BE2C (cell line): ENCODE measurements at regions not wholly inside any gene's neighbourhood (a gene's known extent, or its start where the extent isn't known, plus 50 kb on each side); places are given as distances from the start of the nearest gene placed in this dataset.

Source experiments
- DNase-seq: peaks from one replicate; pipeline ENCODE4 v3.0.0-alpha.2; 2020
- H3K27me3 ChIP-seq: fragments of 250-450 bp; sonication (Bioruptor Pico); 2 replicates; pipeline ENCODE4 v1.5.1; 2020; ENCODE audit warnings: mild to moderate bottlenecking
- H3K36me3 ChIP-seq: fragments of 250-450 bp; sonication (Bioruptor Pico); 2 replicates; pipeline ENCODE4 v1.5.1; 2020; ENCODE audit warnings: mild to moderate bottlenecking
- H3K4me1 ChIP-seq: fragments of 250-450 bp; sonication (Bioruptor Pico); 2 replicates; pipeline ENCODE4 v1.5.1; 2020
- H3K4me3 ChIP-seq: 2 replicates; pipeline ENCODE4 v1.5.1; 2011; ENCODE audit warnings: low read depth, low read length
- H3K9me3 ChIP-seq: fragments of 250-450 bp; sonication (Bioruptor Pico); 2 replicates; pipeline ENCODE4 v1.5.1; 2020
- CTCF ChIP-seq: IDR thresholded peaks from 2 replicates; pipeline ENCODE4 v1.5.1; 2012; ENCODE audit warnings: mild to moderate bottlenecking, low read depth, low read length

- Histone ChIP-seq H3K4me1 (no peaks in the 10 kb centered on the region), H3K36me3 (no peaks in the 10 kb centered on the region), H3K27me3 (no peaks in the 10 kb centered on the region), H3K4me3 (no peak overlapping the region), H3K9me3 (no peaks in the 10 kb centered on the region)
- no peak for TF ChIP-seq CTCF
- DNase-seq, result no peak
These were observed 307.3 kb downstream of the RAPGEF2 start for GRCh38 chr4:159410076-159410777.

- no peak for TF ChIP-seq CTCF
- Histone ChIP-seq H3K4me3 (no peak overlapping the region), H3K4me1 (no peaks in the 10 kb centered on the region), H3K36me3 (no peaks in the 10 kb centered on the region), H3K9me3 (no peaks in the 10 kb centered on the region), H3K27me3 (no peaks in the 10 kb centered on the region)
- no peak for DNase-seq
These were observed 308.0 kb downstream of the RAPGEF2 start for GRCh38 chr4:159410891-159411290.

- Histone ChIP-seq H3K27me3 (no peaks in the 10 kb centered on the region), H3K36me3 (no peaks in the 10 kb centered on the region), H3K4me1 (no peaks in the 10 kb centered on the region), H3K9me3 (no peaks in the 10 kb centered on the region), H3K4me3 (no peak overlapping the region)
- no peak for DNase-seq
- TF ChIP-seq CTCF, result no peak
These were observed 310.5 kb downstream of the RAPGEF2 start for GRCh38 chr4:159413306-159413943.

GRCh38 chr4:159414305-159414704 lies 311.4 kb downstream of the RAPGEF2 start:
- no peak overlapping the region for H3K4me3 ChIP-seq
- H3K4me1 ChIP-seq, result no peaks in the 10 kb centered on the region
- TF ChIP-seq CTCF, result no peak

GRCh38 chr4:159416073-159416472 lies 313.2 kb downstream of the RAPGEF2 start:
- no peaks in the 10 kb centered on the region for H3K4me1 ChIP-seq
- H3K4me3 ChIP-seq, result no peak overlapping the region
- no peaks in the 10 kb centered on the region for H3K36me3 ChIP-seq
- no peaks in the 10 kb centered on the region for H3K9me3 ChIP-seq
- TF ChIP-seq CTCF, result no peak
- DNase-seq, result no peak
- H3K27me3 ChIP-seq, result no peaks in the 10 kb centered on the region

More at GRCh38 chr4:159414305-159414704, 311.4 kb downstream of the RAPGEF2 start:
- no peak for DNase-seq
- no peaks in the 10 kb centered on the region for H3K27me3 ChIP-seq
- no peaks in the 10 kb centered on the region for H3K36me3 ChIP-seq
- no peaks in the 10 kb centered on the region for H3K9me3 ChIP-seq

- Histone ChIP-seq H3K27me3 (no peaks in the 10 kb centered on the region), H3K36me3 (no peaks in the 10 kb centered on the region), H3K9me3 (no peaks in the 10 kb centered on the region), H3K4me1 (no peaks in the 10 kb centered on the region), H3K4me3 (no peak overlapping the region)
- TF ChIP-seq CTCF, result no peak
- DNase-seq, result no peak
These were observed 314.1 kb downstream of the RAPGEF2 start for GRCh38 chr4:159416996-159417395.
